ENCODE measurements at regions not wholly inside any gene's neighbourhood (a gene's known extent, or its start where the extent isn't known, plus 50 kb on each side); places are given as distances from the start of the nearest gene placed in this dataset.

DNA sequence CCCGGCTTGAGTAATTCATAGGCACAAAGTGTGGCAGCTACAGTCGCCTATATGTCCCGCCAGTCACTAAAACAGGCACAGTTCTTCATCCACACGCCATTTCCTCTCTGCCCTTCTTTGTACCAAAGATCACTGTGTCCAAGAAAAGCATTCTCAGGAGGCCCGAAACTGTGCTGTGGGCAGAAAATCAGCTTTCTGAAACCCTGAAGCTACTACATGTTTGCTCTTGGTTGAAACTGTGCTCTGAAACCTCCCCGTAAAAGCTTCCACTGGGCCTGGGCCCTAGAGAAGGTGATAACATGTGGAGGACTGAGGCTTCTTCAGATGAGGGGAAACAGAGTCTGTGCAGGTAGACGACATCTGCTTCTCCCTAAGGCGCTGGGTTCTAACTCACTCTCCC, 75.6 kb upstream of the ID2 start:
- Histone ChIP-seq H3K27ac (no peak overlapping the region; the same call in 1 of the 2 replicates), H3K9ac (no peak overlapping the region), H4K20me1 (ENCODE audit: insufficient read depth) (no peaks in the 10 kb centered on the region), H3K79me2 (ENCODE audit: insufficient read depth) (no peaks in the 10 kb centered on the region), H3K4me1 (ENCODE audit: insufficient read depth) (peaks cover 32% of the 10 kb centered on the region), H3K36me3 (ENCODE audit: low read depth) (no peaks in the 10 kb centered on the region), H3K4me2 (ENCODE audit: unreplicated experiment) (peak overlapping the region; percentile 21), H3K9me2 (ENCODE audit: insufficient read depth) (no peaks in the 10 kb centered on the region), H3K4me3 (no peak overlapping the region), H3K27me3 (replicated peaks; ENCODE audit: insufficient read depth) (no peaks in the 10 kb centered on the region), H3F3A (ENCODE audit: insufficient read depth) (peaks cover 28% of the 10 kb centered on the region; the same call in 1 of the 2 replicates), H3K9me3 (ENCODE audit: low read depth) (no peaks in the 10 kb centered on the region), H2AFZ (no peak overlapping the region)
- in situ Hi-C loops (cut with MboI): no loop called here
- DNase-seq: no peak
- TF ChIP-seq EZH2phosphoT487 (IDR thresholded peaks at IDR 0.05; ENCODE audit: insufficient read depth, low read depth): no peak
- no peak for TF ChIP-seq EZH2 (IDR thresholded peaks at IDR 0.05; ENCODE audit: insufficient read depth, poor library complexity, severe bottlenecking)
- 92 to 93% methylated on average over 8 of the region's 8 CpGs for WGBS, 2 experiments (ENCODE audit: low coverage in 1 of 2, low lambda C conversion rate in 2 of 2, missing lambda C conversion rate in 2 of 2)

DNA sequence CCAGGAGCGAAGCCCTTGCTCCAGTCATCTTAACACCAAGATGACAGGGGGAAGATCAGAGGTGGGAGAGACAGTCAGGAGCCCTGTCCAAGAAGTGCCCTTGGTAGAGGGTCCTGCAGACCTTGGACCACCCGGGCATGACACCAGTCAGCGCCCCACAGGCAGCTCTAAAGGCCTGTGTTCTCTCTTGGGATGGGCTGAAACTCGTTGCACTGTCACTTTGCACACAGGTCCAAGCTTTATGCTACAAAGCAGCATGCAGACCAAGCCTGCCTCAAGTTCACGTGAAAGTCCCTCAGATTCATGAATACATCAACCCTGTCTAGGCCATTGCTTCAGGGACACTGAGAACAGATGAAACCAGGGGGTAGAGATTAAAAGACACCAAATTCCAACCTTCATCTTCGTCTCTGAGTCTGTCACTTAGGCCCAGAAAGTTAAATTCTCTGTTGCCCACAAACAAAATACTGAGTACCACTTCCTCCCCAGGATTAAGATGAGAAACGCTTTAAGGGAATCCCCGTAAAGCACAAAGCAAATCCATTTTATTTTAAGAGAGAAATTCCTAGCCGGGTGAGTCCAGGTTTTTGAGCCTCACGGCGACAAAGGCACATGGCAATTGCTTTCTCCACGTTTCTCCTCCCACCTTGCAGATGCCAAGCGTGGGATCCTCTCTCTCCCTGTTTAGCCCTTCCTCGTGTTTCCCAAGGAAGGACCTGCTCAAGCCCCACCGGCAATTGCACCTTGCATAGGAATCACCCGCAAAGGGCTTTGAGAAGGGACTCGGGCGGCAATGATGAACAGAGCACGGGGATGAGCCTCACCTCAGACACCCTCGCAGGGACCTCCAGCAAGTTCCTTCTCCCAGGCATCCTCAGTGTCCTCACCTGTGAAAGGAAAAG, 75.0 kb upstream of the ID2 start:
- no peak overlapping the region for H2AFZ ChIP-seq
- H3F3A ChIP-seq (ENCODE audit: insufficient read depth): peaks cover 28% of the 10 kb centered on the region; the same call in 1 of the 2 replicates
- H3K4me3 ChIP-seq: no peak overlapping the region
- H3K9ac ChIP-seq: no peak overlapping the region
- H3K27me3 ChIP-seq (replicated peaks; ENCODE audit: insufficient read depth): no peaks in the 10 kb centered on the region
- H3K9me3 ChIP-seq (ENCODE audit: low read depth): no peaks in the 10 kb centered on the region
- no peak overlapping the region for H3K27ac ChIP-seq
- in situ Hi-C loops (cut with MboI): no loop called here
- H4K20me1 ChIP-seq (ENCODE audit: insufficient read depth): no peaks in the 10 kb centered on the region
- no peaks in the 10 kb centered on the region for H3K9me2 ChIP-seq (ENCODE audit: insufficient read depth)
- 89 to 90% methylated on average over 19 to 20 of the region's 20 CpGs for WGBS, 2 experiments (ENCODE audit: low coverage in 1 of 2, low lambda C conversion rate in 2 of 2, missing lambda C conversion rate in 2 of 2)
- H3K36me3 ChIP-seq (ENCODE audit: low read depth): no peaks in the 10 kb centered on the region
- no peak for TF ChIP-seq EZH2 (IDR thresholded peaks at IDR 0.05; ENCODE audit: insufficient read depth, poor library complexity, severe bottlenecking)
- no peak for TF ChIP-seq EZH2phosphoT487 (IDR thresholded peaks at IDR 0.05; ENCODE audit: insufficient read depth, low read depth)
- DNase-seq: no peak
- H3K4me2 ChIP-seq (ENCODE audit: unreplicated experiment): no peak overlapping the region
- peaks cover 32% of the 10 kb centered on the region for H3K4me1 ChIP-seq (ENCODE audit: insufficient read depth)
- H3K79me2 ChIP-seq (ENCODE audit: insufficient read depth): no peaks in the 10 kb centered on the region

DNA sequence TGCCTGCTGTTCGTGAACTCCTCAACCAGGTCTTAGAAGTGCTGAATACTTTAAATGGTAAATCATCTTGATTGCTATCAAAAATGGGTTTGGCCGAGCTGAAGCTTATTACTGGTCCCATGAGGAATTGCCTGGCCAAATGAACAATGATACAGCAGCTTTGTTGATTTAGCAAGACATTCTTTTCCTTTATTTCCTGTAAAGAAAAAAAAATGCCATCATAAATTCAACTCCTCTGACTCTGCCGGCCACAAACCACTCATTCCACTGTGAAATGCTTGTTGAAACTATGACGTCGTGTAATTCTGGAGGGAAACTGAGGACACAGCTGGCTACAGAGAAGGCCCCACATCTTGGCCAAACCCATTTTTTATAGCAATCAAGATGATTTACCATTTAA, 74.2 kb upstream of the ID2 start:
- Histone ChIP-seq H3K9ac (no peak overlapping the region), H2AFZ (no peak overlapping the region), H3K27me3 (replicated peaks; ENCODE audit: insufficient read depth) (no peaks in the 10 kb centered on the region), H3K9me3 (ENCODE audit: low read depth) (no peaks in the 10 kb centered on the region), H3K79me2 (ENCODE audit: insufficient read depth) (no peaks in the 10 kb centered on the region), H3K4me2 (ENCODE audit: unreplicated experiment) (no peak overlapping the region), H3K9me2 (ENCODE audit: insufficient read depth) (no peaks in the 10 kb centered on the region), H4K20me1 (ENCODE audit: insufficient read depth) (no peaks in the 10 kb centered on the region), H3K4me1 (ENCODE audit: insufficient read depth) (peaks cover 32% of the 10 kb centered on the region), H3K27ac (peak overlapping the region; percentile 26), H3F3A (ENCODE audit: insufficient read depth) (peaks cover 28% of the 10 kb centered on the region; the same call in 1 of the 2 replicates), H3K4me3 (no peak overlapping the region), H3K36me3 (ENCODE audit: low read depth) (no peaks in the 10 kb centered on the region)
- DNase-seq: peak; percentile 81
- in situ Hi-C loops (cut with MboI): no loop called here
- TF ChIP-seq EZH2phosphoT487 (IDR thresholded peaks at IDR 0.05; ENCODE audit: insufficient read depth, low read depth): no peak
- no peak for TF ChIP-seq EZH2 (IDR thresholded peaks at IDR 0.05; ENCODE audit: insufficient read depth, poor library complexity, severe bottlenecking)
- WGBS, 2 experiments (ENCODE audit: low coverage in 1 of 2, low lambda C conversion rate in 2 of 2, missing lambda C conversion rate in 2 of 2): 12 to 13% methylated on average over 5 of the region's 5 CpGs

DNA sequence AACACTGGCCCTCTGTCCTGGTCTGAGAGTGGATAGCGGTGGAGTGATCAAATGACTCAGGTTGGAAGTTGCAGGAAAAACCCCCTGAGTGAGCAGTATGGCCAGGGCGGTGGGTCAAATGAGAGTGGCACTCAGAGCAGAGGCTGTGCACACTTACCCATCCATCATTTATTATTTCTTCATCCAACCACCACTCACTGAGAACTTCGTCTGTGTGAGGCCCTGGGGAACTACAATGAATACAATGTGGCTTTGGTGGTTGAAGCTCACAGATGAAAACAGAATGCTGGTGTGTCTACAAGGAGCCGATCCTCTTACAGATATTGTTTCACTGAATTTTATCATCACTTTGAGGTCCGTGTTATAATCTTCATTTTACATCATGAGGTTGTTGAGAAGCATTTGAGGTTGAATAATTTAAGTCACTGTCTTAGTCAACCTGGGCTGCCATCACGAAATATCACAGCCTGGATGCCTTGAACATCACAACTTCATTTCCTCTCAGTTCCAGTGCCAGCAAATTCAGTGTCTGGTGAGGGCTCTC, 73.4 kb upstream of the ID2 start:
- in situ Hi-C loops (cut with MboI): no loop called here
- Histone ChIP-seq H3K27me3 (replicated peaks; ENCODE audit: insufficient read depth) (no peaks in the 10 kb centered on the region), H3K79me2 (ENCODE audit: insufficient read depth) (no peaks in the 10 kb centered on the region), H3K9me2 (ENCODE audit: insufficient read depth) (no peaks in the 10 kb centered on the region), H3K4me2 (ENCODE audit: unreplicated experiment) (no peak overlapping the region), H3K9me3 (ENCODE audit: low read depth) (no peaks in the 10 kb centered on the region), H3K9ac (no peak overlapping the region), H3K36me3 (ENCODE audit: low read depth) (no peaks in the 10 kb centered on the region), H2AFZ (no peak overlapping the region), H4K20me1 (ENCODE audit: insufficient read depth) (no peaks in the 10 kb centered on the region), H3K4me3 (no peak overlapping the region), H3K4me1 (ENCODE audit: insufficient read depth) (peaks cover 32% of the 10 kb centered on the region), H3K27ac (no peak overlapping the region), H3F3A (ENCODE audit: insufficient read depth) (peaks cover 28% of the 10 kb centered on the region; the same call in 1 of the 2 replicates)
- TF ChIP-seq EZH2 (IDR thresholded peaks at IDR 0.05; ENCODE audit: insufficient read depth, poor library complexity, severe bottlenecking) (no peak), EZH2phosphoT487 (IDR thresholded peaks at IDR 0.05; ENCODE audit: insufficient read depth, low read depth) (no peak)
- 72 to 77% methylated on average over 6 of the region's 6 CpGs for WGBS, 2 experiments (ENCODE audit: low coverage in 1 of 2, low lambda C conversion rate in 2 of 2, missing lambda C conversion rate in 2 of 2)
- peak; percentile 26 for DNase-seq

Data from GM23248 (cell line).